Sigmoid colon (tissue), 6 donors: ENCODE measurements at regions not wholly inside any gene's neighbourhood (a gene's known extent, or its start where the extent isn't known, plus 50 kb on each side); places are given as distances from the start of the nearest gene placed in this dataset.
"Not testable (repeated sequence)": the region's sequence is repeated elsewhere in the genome, so short reads cannot be mapped to it uniquely, and the experiment has no call there.

Source experiments
- DNase-seq: peaks from one replicate; pipeline ENCODE4 v3.0.0-alpha.2; 2019
- H3K27ac ChIP-seq, 4 donors: fragments of 200-600 bp; sonication (generic); one replicate each; pipeline ENCODE4 v1.5.1; 2016 to 2019; ENCODE audit warnings: mild to moderate bottlenecking in 1 of 4
- H3K27me3 ChIP-seq, 3 donors: fragments of 200-600 bp; sonication (generic); one replicate each; pipeline ENCODE4 v1.5.1; 2019; ENCODE audit warnings: mild to moderate bottlenecking in 1 of 3
- H3K36me3 ChIP-seq, 4 donors: fragments of 200-600 bp; sonication (generic); one replicate each; pipeline ENCODE4 v1.5.1; 2016 to 2019
- H3K4me1 ChIP-seq, 4 donors: fragments of 200-600 bp; sonication (generic); one replicate each; pipeline ENCODE4 v1.5.1; 2017 to 2019
- H3K4me3 ChIP-seq, 4 donors: fragments of 200-600 bp; sonication (generic); one replicate each; pipeline ENCODE4 v1.5.1; 2017 to 2019; ENCODE audit warnings: mild to moderate bottlenecking in 2 of 4, moderate library complexity in 1 of 4
- H3K9me3 ChIP-seq, 4 donors: fragments of 200-600 bp in 3 of 4; sonication (generic) in 3 of 4; one replicate each; pipeline versions ENCODE4 v1.5.1 to v1.6.1; 2013 to 2019
- CTCF ChIP-seq, 4 experiments: fragments of 450-650 bp in 3 of 4; fragments of 200-600 bp in 1 of 4; IDR thresholded peaks; one replicate each; pipeline ENCODE4 v1.5.1; 2016 to 2019; ENCODE audit warnings: antibody characterized with exemption in 4 of 4, mild to moderate bottlenecking in 3 of 4, moderate library complexity in 2 of 4
- EP300 ChIP-seq, 4 donors: sonication (generic); formaldehyde crosslinking; IDR thresholded peaks; one replicate each; pipeline ENCODE4 v1.6.1; 2017; ENCODE audit warnings: antibody characterized with exemption in 4 of 4
- POLR2A ChIP-seq, 2 donors: fragments of 450-650 bp; IDR thresholded peaks; one replicate each; pipeline ENCODE4 v1.6.1; 2016; ENCODE audit warnings: antibody characterized with exemption in 2 of 2, mild to moderate bottlenecking in 2 of 2, moderate library complexity in 2 of 2
- POLR2AphosphoS5 ChIP-seq, 4 donors: sonication (generic); formaldehyde crosslinking; IDR thresholded peaks; one replicate each; pipeline ENCODE4 v1.6.1; 2017; ENCODE audit warnings: antibody characterized with exemption in 4 of 4
- WGBS, 2 donors: extraction: QIAGEN DNeasy Blood & Tissue Kit; methylation state at CpG; one replicate each; pipeline ENCODE4 v1.1.7; 2013; 5-methylcytosine and 5-hydroxymethylcytosine counted together
- intact Hi-C: fragments of 100-400 bp; cut with DNase I; formaldehyde crosslinking; loops from one replicate; pipeline ENCODE4 v1.15.1; 2023
- donor health status: healthy with polysubstance abuse.
- donor health status: healthy.

DNA sequence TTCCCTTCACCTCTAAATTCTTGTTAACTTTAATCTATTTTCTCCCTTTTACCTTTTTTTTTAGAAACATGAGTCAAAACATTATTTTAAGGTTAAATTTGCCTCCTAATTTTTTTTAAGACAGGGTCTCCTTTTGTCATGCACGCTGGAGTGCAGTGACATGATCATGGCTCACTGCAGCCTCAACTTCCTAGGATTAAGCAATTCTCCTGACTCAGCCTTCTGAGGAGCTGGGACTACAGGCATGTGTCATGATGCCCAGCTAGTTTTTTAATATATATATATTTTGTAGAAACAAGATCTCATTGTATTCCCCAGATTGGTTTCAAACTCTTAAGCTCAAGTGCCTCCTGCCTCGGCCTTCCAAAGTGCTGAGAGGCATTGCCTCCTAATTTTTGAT, 424.7 kb upstream of the FAM174A start:
- no peak overlapping the region for H3K27ac ChIP-seq
- peaks cover 0 to 8% (median 3%) of the 10 kb centered on the region in 4 donors for H3K9me3 ChIP-seq
- no peaks in the 10 kb centered on the region for H3K27me3 ChIP-seq
- DNase-seq, result no peak
- no peaks in the 10 kb centered on the region for H3K36me3 ChIP-seq
- no peaks in the 10 kb centered on the region for H3K4me1 ChIP-seq
- no peak overlapping the region for H3K4me3 ChIP-seq
- 54 to 66% methylated on average over 2 of the region's 2 CpGs for WGBS, 2 donors
- intact Hi-C loops, result no loop called here
- TF ChIP-seq CTCF (IDR thresholded peaks at IDR 0.05) (no peak), POLR2A (IDR thresholded peaks at IDR 0.05) (no peak), EP300 (IDR thresholded peaks at IDR 0.05) (no peak), POLR2AphosphoS5 (IDR thresholded peaks at IDR 0.05) (no peak)

DNA sequence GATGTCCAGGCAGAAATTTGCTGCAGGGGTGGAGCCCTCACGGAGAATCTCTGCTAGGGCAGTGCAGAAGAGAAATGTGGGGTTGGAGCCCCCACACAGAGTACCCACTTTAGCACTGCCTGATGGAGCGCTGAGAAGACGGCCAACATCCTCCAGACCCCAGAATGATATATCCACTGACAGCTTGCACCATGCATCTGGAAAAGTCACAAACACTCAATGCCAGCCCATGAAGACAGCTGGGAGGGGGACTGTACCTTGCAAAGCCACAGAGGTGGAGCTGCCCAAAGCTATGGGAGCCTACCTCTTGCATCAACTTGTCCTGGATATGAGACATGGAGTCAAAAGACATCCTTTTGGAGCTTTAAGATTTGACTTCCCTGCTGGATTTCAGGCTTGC, 426.3 kb upstream of the FAM174A start:
- intact Hi-C loops, result no loop called here
- WGBS, 2 donors, result 59% methylated on average over 3 of the region's 3 CpGs
- H3K36me3 ChIP-seq, result no peaks in the 10 kb centered on the region
- DNase-seq, result no peak
- H3K27me3 ChIP-seq, result no peaks in the 10 kb centered on the region
- H3K9me3 ChIP-seq, result peaks cover 0 to 8% (median 3%) of the 10 kb centered on the region in 4 donors
- no peaks in the 10 kb centered on the region for H3K4me1 ChIP-seq
- no peak for TF ChIP-seq POLR2AphosphoS5 (IDR thresholded peaks at IDR 0.05)
- no peak overlapping the region for H3K27ac ChIP-seq
- no peak overlapping the region for H3K4me3 ChIP-seq

GRCh38 chr5:100103592-100104119, 431.5 kb upstream of the FAM174A start:
- intact Hi-C loops, DNase-seq, H3K4me1 ChIP-seq, H3K27ac ChIP-seq, H3K27me3 ChIP-seq, H3K9me3 ChIP-seq, H3K4me3 ChIP-seq, H3K36me3 ChIP-seq: not testable (repeated sequence)
- 10 to 58% methylated on average over 1 of the region's 1 CpG for WGBS, 2 donors

DNA sequence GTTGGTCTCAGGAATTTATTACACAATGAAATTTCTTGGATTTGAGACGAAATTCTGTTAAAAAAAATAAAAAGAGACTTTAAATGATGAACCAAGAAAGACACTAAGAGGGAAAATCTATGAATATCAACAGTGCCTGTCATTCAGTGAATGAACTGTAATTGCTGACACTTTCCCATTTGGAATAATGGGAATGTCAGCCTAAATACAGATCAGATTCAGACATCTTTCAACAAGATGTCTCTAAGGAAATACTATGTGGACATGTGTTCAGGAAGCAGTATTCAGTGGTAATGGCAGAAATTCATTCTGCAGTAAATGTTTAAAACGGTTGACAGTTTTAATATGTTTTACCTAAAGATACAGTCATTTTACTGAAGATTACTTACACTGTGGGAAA, 433.7 kb upstream of the FAM174A start:
- H3K9me3 ChIP-seq, H3K36me3 ChIP-seq, DNase-seq, H3K27ac ChIP-seq, H3K27me3 ChIP-seq, intact Hi-C loops, H3K4me3 ChIP-seq, H3K4me1 ChIP-seq: not testable (repeated sequence)
- WGBS, 2 donors, result 46 to 52% methylated on average over 2 of the region's 2 CpGs

DNA sequence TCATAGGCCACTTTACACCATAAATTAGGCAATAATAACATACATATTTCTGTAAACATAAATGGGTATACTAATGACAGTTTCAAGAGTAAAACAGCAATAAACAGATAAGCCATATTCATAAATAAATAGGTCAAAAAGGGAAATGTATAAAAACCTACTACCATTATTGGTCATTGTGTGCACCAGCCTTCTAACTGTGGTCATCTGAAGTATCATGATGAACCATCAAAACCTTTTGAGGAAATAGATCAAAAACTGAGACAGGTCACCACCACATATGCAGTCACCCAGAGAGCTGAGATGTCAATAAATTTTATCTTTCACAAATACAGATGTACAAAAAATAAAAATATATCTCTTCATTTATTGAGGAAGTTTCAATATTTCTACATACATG, 438.8 kb upstream of the FAM174A start:
- H3K27ac ChIP-seq, H3K27me3 ChIP-seq, H3K4me1 ChIP-seq, intact Hi-C loops, H3K36me3 ChIP-seq, H3K4me3 ChIP-seq, DNase-seq, H3K9me3 ChIP-seq: not testable (repeated sequence)

DNA sequence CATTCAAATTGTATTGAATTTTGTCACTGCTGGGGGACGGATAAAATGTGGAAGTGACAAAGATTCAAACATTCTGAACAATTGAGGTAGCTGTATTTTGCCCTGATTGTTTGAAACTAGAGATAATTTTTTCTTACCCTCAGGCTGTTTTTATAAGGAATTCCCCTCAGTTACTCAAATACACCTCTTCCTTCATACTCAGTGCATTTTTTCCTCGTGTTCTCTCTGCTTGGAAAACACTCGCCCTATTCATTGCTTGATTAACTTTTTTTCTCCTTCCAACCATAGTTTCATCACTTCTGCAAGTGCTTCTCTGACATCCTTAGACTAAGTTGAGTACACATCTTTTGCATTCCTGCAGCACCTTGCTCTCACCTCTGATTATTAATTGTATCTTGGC, 454.5 kb upstream of the FAM174A start:
- H3K27me3 ChIP-seq, H3K4me1 ChIP-seq, H3K9me3 ChIP-seq, H3K4me3 ChIP-seq, H3K27ac ChIP-seq, intact Hi-C loops, DNase-seq, H3K36me3 ChIP-seq: not testable (repeated sequence)
- 45 to 50% methylated on average over 3 of the region's 3 CpGs for WGBS, 2 donors

GRCh38 chr5:100079163-100079562, 456.0 kb upstream of the FAM174A start:
- H3K4me1 ChIP-seq, H3K27me3 ChIP-seq, H3K4me3 ChIP-seq, H3K36me3 ChIP-seq, H3K27ac ChIP-seq, DNase-seq, H3K9me3 ChIP-seq, intact Hi-C loops: not testable (repeated sequence)
- 72 to 75% methylated on average over 1 of the region's 1 CpG for WGBS, 2 donors

- WGBS, 2 donors, result 96% methylated on average over 17 of the region's 17 CpGs
- intact Hi-C loops, H3K36me3 ChIP-seq, H3K4me1 ChIP-seq, H3K4me3 ChIP-seq, H3K27me3 ChIP-seq, H3K27ac ChIP-seq, H3K9me3 ChIP-seq, DNase-seq: not testable (repeated sequence)
These were observed 469.2 kb upstream of the FAM174A start for GRCh38 chr5:100066020-100066419.

GRCh38 chr5:100043475-100043874, 491.7 kb upstream of the FAM174A start:
- Histone ChIP-seq H3K36me3 (no peaks in the 10 kb centered on the region), H3K4me3 (no peak overlapping the region), H3K27me3 (no peaks in the 10 kb centered on the region), H3K4me1 (no peaks in the 10 kb centered on the region), H3K9me3 (no peaks in the 10 kb centered on the region), H3K27ac (no peak overlapping the region)
- WGBS, 2 donors, result 76 to 85% methylated on average over 2 of the region's 2 CpGs
- TF ChIP-seq CTCF (IDR thresholded peaks at IDR 0.05), result no peak
- no peak for TF ChIP-seq POLR2AphosphoS5 (IDR thresholded peaks at IDR 0.05)
- no peak for TF ChIP-seq POLR2A (IDR thresholded peaks at IDR 0.05)
- no peak for TF ChIP-seq EP300 (IDR thresholded peaks at IDR 0.05)
- intact Hi-C loops, result no loop called here
- no peak for DNase-seq
